NCI-H1694 treated with DMSO at 0.1 percent for 48 hours (cell line): ENCODE measurements at regions not wholly inside any gene's neighbourhood (a gene's known extent, or its start where the extent isn't known, plus 50 kb on each side); places are given as distances from the start of the nearest gene placed in this dataset.

Experiments
- DNase-seq: peaks from one replicate; lab custom pipeline; 2025; lab: John Stamatoyannopoulos, UW

DNA sequence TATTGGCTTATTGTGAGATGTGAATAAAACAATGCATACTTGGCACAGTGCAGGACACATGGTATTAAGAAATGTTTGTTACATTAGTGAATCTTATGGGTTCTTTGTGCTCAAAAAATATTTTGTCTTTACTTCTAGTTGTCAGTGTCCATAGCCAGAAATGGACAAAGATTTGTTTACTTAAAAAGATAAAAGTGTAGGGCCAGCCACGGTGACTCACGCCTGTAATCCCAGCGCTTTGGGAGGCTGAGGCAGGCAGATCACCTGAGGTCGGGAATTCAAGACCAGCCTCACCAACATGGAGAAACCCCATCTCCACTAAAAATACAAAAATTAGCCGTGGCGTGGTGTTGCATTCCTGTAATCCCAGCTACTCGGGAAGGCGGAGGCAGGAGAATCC is 654.6 kb upstream of the NEGR1 start:
- no peak for DNase-seq

DNA sequence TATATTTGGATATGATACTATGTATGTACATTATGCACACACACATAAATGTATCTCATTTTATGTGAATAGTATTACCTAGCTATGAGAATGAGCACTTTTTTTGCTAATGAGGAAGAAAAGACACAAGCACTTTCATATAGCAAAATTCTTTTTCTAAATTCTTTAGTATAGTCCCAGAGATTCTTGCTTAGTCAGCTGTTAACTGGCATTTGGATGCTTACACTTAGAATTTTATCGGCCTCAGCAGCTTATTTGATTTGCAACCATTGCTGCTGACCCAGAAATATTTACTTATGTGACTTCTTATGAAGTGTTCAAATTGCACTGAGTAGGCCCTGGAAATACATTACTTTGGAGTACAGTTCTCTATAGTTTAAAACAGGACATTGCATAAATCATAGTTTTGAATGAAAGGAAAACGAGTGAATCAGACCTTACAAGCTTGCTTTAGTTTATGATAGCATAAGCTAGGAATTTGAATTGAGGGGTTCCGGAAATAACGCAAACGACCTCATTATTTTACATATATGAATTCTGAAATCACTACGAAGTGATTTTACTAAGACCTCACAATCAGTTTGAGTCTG is 653.9 kb upstream of the NEGR1 start:
- no peak for DNase-seq

DNA sequence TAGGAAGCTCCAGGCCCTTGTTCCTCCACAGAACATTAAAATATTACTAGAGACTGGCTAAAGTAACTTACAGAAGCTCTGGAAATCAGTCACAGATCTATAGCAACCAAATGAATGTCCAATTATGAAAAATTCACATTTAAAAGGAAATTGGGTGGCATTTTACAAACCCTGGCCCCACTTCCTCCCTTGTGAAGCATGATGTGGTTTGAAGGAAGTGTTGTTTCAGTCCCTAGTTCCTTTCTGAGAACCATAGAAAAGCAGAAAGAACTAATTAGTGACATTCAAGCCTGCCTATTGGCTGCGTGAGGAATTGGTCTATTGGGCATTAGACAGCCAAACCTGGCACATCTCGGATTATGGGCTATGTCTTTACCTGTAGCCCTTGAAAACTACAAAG is 649.7 kb upstream of the NEGR1 start:
- DNase-seq: no peak

DNA sequence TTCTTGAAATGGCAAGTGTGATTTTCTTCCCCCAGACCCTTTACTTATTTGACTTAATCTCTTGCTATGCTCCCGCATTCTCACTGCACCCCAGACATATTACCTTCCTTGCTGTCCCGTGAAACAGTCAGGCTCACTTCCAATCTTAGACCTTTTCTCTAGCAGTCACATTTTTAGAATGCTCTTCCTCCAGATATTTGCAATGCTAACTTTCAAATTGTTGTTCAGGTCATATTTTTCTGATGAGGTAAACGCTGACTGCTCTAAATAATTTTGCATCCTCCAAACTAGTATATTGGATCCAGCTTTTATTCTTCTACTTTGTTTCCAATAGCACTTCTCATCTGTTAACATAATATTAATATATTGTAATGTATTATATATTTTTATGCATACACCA is 648.2 kb upstream of the NEGR1 start:
- DNase-seq: no peak

DNA sequence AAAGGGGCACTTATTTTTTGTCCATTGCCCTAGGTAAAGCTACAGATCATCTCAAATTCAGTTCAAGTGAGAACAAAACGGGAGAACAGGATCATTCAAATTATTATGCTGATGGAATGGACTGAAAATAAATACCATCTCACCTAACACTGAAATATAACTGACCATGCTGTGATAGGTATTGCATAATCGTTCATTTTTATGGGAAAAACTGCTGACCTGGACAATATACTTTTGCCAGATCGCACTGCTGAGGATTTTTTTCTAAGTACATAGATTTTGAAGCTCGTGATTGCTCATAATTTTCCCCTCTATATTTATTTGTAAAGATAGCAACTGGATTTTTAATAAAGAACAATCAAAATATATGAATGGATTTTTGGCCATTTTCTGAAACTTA is 636.6 kb upstream of the NEGR1 start:
- DNase-seq: no peak

DNA sequence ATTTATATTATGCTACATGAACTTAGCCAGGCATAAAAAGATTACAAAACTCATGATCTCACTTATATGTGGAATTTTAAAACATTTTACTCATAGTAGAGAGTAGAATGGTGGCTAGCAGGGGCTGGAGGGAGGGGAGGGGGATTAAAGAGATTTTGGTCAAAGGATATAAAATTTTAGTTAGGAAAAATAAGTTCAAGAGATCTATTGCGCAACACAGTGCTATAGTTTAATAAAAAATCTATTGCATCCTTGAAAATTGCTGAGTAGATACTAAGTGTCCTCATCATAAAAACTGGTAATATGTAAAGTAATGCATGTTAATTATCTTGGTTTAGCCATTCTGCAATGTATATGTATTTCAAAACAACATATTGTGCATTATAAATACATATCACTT is 635.6 kb upstream of the NEGR1 start:
- DNase-seq: no peak

DNA sequence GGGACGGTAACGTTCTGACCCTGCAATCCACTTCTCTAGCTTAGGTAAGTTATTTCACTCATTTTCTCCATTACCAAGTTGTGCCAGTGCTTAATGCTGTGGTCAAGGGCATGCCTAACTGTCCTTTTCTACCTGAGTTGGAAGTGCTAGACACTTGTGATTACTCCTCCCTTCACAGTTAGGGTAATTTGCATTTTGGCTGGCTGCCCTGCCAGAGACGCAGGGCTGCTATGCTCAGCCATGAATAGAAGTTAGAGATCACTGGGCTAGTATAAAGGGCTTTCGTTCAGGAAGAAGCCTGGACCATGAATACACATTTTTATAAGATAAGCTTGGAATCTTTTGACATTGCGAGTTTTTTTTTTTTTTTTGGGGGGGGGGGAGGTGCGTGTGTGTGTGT is 633.2 kb upstream of the NEGR1 start:
- no peak for DNase-seq

DNA sequence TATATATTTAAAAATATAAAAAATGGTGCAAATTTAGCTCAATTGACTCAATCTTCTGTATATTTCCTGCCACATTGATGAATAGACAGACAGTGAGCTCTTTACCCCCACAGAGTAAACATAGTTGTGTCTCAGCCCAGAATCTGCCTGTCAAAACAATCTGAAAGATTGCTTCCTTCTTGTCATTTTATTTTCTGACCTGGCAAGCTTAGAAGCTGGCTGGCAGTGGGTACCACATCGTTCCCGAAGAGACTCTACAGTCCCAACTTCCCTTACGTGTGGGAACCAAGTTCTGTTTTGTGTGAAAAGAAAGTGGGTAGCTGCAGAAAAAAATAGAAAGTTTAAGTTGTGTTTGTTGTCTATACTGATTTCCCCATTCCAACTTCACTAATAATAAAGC is 629.3 kb upstream of the NEGR1 start:
- no peak for DNase-seq

DNA sequence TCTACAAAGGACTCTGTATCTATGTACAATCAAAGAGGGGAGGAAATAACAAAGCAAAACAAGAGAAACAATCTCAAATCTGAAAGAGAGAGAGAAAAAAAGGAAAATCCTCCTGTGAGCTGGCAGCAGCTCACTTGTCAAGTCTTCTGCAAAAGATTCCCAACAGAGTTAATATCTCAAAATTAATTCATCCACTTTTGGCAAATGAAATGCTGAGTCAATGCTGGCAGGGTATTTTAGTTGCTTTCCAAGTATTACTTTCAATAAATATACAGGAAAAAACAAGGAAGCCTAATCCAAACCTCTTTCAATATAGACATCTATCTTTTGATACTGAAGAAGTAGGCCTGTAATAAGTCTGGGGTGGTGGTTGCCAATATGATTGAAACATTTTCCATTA is 613.9 kb upstream of the NEGR1 start:
- no peak for DNase-seq

DNA sequence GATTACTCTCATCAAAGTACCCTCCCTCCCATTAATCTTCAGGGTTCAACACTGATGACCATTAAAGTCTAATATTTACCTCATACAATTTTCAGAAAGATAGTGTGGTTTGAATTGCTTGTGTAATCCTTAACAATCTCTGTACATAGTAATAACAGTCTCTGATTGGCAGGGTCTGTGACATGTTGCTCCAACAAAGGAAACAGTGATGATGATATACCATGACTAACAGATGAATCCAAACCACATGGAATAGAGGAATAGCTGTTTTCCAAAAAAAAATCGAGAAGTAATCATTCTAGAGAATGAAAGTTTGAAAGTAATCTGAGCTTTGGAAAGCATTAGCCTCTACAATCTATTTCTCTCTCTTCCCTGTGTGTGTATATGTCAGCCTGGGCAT is 610.1 kb upstream of the NEGR1 start:
- no peak for DNase-seq

DNA sequence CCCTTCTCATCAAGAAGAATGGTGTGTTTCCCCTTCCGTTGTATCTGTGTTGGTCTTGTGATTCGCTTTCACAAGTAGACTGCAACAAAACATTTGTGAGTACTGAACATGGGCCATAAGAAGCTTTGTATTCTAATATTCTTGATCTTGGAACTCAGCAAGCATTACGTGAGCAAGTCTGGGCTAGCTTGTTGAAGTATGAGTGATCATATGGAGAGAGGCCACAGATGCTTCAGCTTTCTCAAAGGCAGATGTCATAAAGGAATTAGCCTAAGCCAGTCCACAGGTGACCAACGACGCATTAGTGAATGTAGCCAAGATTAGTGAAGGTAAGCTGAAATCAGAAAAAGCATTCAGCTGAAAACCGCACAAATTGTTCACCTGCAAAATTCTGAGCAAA is 609.6 kb upstream of the NEGR1 start:
- DNase-seq: no peak

DNA sequence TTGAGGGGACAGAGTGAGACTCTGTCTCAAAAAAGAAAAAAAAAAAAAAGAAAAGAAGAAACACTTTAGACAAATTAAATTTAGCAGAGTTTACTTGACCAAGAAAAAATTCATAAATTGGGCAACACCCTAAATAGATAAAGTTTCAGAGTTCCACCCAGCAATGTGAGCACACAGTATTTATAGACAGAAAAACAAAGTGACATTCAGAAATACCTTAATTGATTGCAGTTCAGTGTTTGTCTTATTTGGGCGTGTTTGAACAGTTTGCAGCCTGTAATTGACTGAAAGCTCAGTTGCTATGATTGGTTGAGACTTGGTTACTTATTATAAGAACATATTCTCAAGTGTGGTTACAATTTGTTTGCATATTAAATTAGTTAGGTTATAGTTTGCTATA is 603.5 kb upstream of the NEGR1 start:
- DNase-seq: no peak

DNA sequence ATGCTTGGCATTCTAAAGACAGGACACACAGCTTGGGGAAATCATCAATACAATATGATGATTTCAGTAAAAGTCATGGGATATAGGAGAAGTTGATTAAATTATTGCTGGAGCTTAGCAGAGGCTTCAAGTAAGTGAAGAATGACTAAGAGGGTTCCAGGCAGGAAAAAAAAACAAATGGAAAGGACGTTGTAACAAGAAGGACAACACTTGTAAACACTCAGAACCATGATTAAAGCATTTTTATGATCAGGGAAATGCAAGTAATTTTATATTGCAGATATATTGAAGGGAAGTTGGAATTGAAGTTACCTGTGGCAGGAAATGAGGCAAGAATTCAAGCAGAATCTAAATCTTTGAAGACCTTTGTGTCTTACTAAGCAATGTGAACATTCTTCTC is 602.7 kb upstream of the NEGR1 start:
- DNase-seq: no peak

DNA sequence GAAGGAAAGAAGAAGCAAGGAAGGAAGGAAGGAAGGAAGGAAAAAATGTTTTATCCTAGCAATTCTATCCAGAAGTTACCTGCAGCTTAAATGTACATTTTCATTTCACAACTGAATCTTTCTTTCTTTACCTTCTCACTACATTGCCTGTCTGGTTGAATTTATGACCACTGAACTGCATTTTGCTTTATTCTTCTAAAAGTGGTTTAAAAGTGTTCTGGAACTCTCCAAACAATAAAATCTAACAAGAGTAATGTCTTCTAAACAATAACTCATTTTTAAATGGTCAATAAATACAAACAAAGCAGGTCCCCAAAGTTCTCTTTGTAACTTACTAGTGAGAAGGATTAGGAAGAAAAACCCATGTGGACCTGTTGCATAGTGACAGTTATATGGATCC is 587.5 kb upstream of the NEGR1 start:
- no peak for DNase-seq

DNA sequence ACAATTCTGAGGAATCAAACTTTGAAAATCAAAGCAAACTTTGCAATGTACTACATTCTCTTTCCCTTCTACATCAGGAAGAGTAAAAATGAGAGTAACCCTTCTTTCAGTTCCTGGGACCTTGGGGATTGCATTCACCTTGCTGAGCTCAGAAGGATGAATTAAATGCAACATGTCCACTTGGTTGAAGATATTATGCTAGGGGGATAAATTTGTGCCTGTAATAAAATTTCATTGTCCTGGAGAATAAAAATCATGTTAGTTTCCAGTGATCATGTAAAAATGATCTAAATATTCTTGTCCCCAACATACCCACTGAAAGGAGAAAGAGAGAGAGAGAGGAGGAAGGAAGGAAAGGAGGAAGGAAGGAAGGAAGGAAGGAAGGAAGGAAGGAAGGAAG is 587.1 kb upstream of the NEGR1 start:
- DNase-seq: no peak

DNA sequence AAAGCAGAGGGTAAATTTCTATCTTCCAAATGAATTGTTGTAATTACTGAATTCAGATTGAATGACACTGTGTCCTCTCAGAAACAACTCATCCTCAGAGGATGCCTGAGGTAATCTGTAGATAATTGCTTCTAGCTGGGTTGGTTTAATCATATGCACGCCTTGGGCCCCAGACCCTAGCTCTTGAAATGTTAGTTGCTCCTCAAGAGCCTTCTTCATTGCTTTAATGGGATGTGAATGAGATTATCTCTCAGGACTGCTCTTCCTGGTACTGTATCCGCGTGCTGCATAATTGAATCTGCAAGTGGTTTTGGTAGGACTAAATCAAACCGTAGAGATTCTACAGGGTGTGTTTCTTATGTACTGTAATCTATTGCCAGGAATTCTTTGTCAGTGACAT is 569.3 kb upstream of the NEGR1 start:
- no peak for DNase-seq

DNA sequence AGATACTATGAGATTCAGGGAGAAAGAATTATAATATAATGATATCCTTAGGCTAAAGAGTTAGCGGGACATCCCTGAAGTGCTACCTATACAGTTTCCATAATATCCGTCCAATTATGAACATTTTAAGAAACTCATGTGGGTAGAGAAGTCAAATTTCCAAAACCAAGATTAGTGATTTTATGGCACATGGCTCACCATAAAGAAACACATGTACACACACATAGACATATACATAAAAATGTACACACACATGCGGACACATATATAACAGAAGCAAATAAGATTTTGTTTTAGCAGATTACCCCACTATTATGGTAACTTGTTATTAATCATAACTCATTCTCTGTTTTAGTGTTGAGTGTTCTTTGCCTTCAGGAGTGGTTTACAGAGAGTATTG is 566.7 kb upstream of the NEGR1 start:
- DNase-seq: no peak

DNA sequence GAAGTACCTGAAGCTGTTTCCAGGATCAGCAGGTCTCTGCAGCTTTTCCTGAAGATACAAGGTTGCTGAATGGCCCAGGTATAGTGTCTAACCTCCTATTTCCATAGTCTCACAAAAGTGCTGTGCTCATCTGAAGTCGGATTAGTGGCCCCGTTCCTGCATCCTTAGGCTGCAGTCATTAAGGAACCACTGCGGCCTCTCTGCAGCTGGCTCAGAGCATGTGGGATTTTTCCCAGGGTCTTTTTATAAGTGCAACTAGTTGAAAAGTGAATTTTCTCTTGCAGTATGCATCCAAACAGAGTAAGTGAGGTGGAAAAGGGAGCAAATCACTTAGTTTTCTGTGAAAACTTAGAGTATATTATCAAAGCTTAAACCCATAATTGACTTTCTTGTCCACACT is 565.3 kb upstream of the NEGR1 start:
- DNase-seq: no peak

DNA sequence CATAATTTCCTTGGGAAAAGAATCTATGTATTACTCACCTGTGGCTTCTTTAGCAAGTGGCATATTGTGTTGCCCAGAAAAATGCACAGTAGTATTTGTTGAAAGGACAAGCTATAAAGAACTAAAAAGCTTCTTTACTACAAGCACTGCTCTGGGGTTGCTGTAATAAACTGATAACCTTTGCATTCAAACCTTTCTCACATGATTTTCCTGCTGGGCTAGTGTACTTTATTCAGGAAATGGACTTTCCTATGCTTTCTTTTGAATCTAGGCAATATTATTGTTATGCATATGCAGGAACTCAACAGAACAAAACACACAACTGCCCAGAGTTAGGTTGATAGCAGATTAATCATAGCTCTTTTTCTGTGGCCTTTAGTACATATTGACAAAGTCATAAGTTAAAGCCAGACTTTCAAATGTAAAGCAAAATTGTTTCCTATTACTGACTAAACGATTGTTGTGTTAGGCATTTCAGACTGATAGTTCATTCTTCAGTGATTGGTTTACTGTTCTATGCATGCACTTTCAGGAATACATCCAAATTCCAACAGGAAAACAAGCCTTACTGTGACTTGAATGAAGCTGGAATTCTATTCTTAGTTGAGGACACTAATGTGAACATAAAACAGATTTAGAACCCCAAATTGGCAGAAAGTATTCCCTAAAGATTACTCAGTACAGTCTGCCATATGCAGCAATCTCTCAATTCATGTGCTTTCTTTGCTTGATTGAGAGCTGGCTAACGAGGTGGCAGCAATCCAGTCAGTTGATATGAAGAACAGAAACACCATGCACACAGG is 564.3 kb upstream of the NEGR1 start:
- peak; percentile 55 for DNase-seq

DNA sequence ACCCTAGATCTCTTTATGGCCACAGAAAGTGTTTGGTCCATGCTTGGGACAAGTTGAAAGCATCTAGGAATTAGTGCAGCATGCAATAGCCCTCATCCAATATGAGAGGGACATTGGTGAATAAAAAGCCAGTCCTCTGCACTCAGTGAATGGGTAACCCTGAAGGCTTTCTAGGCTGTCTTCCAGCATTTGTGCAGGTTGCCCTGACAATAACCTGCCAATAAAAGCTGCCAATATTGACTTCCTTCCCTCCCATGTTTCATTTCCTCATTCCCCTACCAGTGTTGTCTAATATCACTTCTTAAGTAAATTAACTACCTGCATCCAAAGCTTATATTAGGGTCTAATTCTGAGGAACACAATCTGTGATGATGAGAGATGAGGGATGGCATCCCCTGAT is 563.6 kb upstream of the NEGR1 start:
- no peak for DNase-seq

DNA sequence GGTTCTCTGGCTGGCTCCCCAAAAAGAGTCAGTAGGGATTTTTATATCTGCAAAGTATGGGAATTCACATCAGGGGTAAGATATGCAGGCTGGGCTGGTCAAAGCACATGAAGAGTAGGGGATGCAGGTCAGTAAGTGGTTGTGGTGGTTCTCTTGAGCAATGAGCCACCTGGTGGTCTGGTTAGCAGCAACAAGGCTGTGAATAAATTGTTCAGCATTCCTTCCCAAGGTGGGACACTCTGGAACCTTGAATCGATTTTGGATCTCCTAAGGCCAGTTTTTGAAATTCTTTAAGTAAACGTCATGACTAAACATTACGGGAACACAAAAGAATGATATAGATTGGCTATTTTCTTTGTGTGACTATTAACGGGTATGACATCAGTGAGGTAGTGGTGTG is 563.0 kb upstream of the NEGR1 start:
- no peak for DNase-seq

DNA sequence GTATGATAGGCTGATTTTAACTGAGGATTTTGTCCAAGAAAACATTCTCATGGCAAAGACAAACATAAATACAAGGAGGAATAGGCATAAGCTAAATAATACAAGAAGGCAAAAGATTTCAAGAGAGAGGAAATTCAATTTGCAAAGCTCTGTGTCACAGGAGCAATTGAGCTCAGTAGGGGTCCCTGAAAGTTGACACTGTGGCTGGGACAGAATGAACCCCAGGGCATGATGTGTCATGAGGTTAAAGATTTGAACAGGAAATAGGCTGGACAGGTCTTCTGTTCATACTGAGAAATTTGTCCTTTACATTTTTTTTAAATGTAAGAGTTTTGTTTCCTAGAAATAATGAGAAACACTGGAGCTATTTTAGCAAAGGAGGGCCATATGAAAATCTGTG is 555.4 kb upstream of the NEGR1 start:
- no peak for DNase-seq

DNA sequence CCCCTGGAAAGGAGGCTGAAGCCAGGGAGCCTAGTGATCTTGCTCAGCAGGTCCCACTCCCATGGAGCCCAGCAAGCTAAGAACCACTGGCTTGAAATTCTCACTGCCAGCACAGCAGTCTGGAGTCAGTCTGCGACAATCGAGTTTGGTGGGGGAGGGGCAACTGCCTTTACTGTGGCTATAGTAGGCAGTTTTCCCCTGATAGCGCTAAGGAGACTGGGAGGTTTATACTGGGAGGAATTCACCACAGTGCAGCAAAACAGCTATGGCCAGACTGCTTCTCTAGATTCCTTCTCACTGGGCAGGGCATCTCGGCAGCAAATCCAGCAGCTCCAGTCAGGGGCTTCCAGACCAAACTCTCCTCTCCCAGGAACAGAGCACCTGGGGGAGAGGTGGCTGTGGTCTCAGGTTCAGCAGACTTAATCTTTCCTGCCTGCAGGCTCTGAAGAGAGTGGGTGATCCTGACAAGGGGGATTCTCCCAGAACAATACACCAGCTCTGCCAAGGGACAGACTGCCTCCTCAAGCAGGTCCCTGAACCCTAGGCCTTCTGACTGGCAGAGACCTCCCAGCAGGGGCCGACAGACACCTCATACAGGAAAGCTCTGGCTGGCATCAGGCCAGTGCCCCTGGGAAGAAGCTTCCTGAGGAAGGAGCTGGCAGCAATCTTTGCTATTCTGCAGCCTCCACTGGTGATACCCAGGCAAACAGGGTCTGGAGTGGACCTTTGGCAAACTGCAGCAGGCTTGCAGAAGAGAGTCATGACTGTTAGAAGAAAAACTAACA is 548.5 kb upstream of the NEGR1 start:
- DNase-seq: no peak
